ENCODE measurements at regions not wholly inside any gene's neighbourhood (a gene's known extent, or its start where the extent isn't known, plus 50 kb on each side); places are given as distances from the start of the nearest gene placed in this dataset.

GRCh38 chr4:127482049-127482448, 150.7 kb upstream of the INTU start:
- Histone ChIP-seq H3F3A (ENCODE audit: insufficient read depth, low read length) (no peaks in the 10 kb centered on the region), H3K9ac (ENCODE audit: low read length) (no peak overlapping the region), H3K27me3 (replicated peaks; ENCODE audit: insufficient read depth, low read length) (no peaks in the 10 kb centered on the region), H3K36me3 (replicated peaks; ENCODE audit: insufficient read depth, low read length) (no peaks in the 10 kb centered on the region), H3K4me3 (ENCODE audit: low read length) (no peak overlapping the region), H2AFZ (ENCODE audit: low read length) (no peak overlapping the region), H3K27ac (ENCODE audit: low read length) (no peak overlapping the region), H3K4me2 (ENCODE audit: low read depth, low read length) (no peak overlapping the region), H3K9me2 (replicated peaks; ENCODE audit: insufficient read depth, low read length) (no peaks in the 10 kb centered on the region; the same call in 1 of the 2 replicates), H3K4me1 (ENCODE audit: low read length) (no peaks in the 10 kb centered on the region), H4K20me1 (ENCODE audit: insufficient read depth, low read length) (no peaks in the 10 kb centered on the region), H3K79me2 (ENCODE audit: low read length) (no peaks in the 10 kb centered on the region), H3K9me3 (replicated peaks; ENCODE audit: insufficient read depth, low read length) (no peaks in the 10 kb centered on the region)
- DNase-seq, result no peak
- TF ChIP-seq EZH2phosphoT487 (IDR thresholded peaks at IDR 0.05; ENCODE audit: low read length), result no peak
- TF ChIP-seq CTCF (IDR thresholded peaks at IDR 0.05; ENCODE audit: low read length), result no peak
- TF ChIP-seq EZH2 (optimal IDR thresholded peaks at IDR 0.05; ENCODE audit: low read depth, low read length), result no peak

GRCh38 chr4:127484117-127484516, 148.6 kb upstream of the INTU start:
- TF ChIP-seq EZH2phosphoT487 (IDR thresholded peaks at IDR 0.05; ENCODE audit: low read length) (no peak), CTCF (IDR thresholded peaks at IDR 0.05; ENCODE audit: low read length) (no peak), EZH2 (optimal IDR thresholded peaks at IDR 0.05; ENCODE audit: low read depth, low read length) (no peak)
- Histone ChIP-seq H2AFZ (ENCODE audit: low read length) (no peak overlapping the region), H3K9ac (ENCODE audit: low read length) (no peak overlapping the region), H3K4me3 (ENCODE audit: low read length) (no peak overlapping the region), H3K27ac (ENCODE audit: low read length) (no peak overlapping the region), H3K27me3 (replicated peaks; ENCODE audit: insufficient read depth, low read length) (no peaks in the 10 kb centered on the region), H3K9me2 (replicated peaks; ENCODE audit: insufficient read depth, low read length) (no peaks in the 10 kb centered on the region; the same call in 1 of the 2 replicates), H3F3A (ENCODE audit: insufficient read depth, low read length) (no peaks in the 10 kb centered on the region), H3K9me3 (replicated peaks; ENCODE audit: insufficient read depth, low read length) (no peaks in the 10 kb centered on the region), H3K4me2 (ENCODE audit: low read depth, low read length) (no peak overlapping the region), H3K4me1 (ENCODE audit: low read length) (no peaks in the 10 kb centered on the region), H3K36me3 (replicated peaks; ENCODE audit: insufficient read depth, low read length) (no peaks in the 10 kb centered on the region), H3K79me2 (ENCODE audit: low read length) (no peaks in the 10 kb centered on the region), H4K20me1 (ENCODE audit: insufficient read depth, low read length) (no peaks in the 10 kb centered on the region)
- DNase-seq, result no peak

- no peaks in the 10 kb centered on the region for H3F3A ChIP-seq (ENCODE audit: insufficient read depth, low read length)
- TF ChIP-seq CTCF (IDR thresholded peaks at IDR 0.05; ENCODE audit: low read length) (no peak), EZH2phosphoT487 (IDR thresholded peaks at IDR 0.05; ENCODE audit: low read length) (no peak), EZH2 (optimal IDR thresholded peaks at IDR 0.05; ENCODE audit: low read depth, low read length) (no peak)
- no peaks in the 10 kb centered on the region for H3K9me3 ChIP-seq (replicated peaks; ENCODE audit: insufficient read depth, low read length)
- no peak overlapping the region for H3K4me3 ChIP-seq (ENCODE audit: low read length)
- no peaks in the 10 kb centered on the region; the same call in 1 of the 2 replicates for H3K9me2 ChIP-seq (replicated peaks; ENCODE audit: insufficient read depth, low read length)
- no peaks in the 10 kb centered on the region for H3K4me1 ChIP-seq (ENCODE audit: low read length)
- no peaks in the 10 kb centered on the region for H3K79me2 ChIP-seq (ENCODE audit: low read length)
- no peak overlapping the region for H3K27ac ChIP-seq (ENCODE audit: low read length)
- DNase-seq, result no peak
- no peaks in the 10 kb centered on the region for H4K20me1 ChIP-seq (ENCODE audit: insufficient read depth, low read length)
- H3K9ac ChIP-seq (ENCODE audit: low read length), result no peak overlapping the region
- no peak overlapping the region for H3K4me2 ChIP-seq (ENCODE audit: low read depth, low read length)
- H2AFZ ChIP-seq (ENCODE audit: low read length), result no peak overlapping the region
- H3K36me3 ChIP-seq (replicated peaks; ENCODE audit: insufficient read depth, low read length), result no peaks in the 10 kb centered on the region
- H3K27me3 ChIP-seq (replicated peaks; ENCODE audit: insufficient read depth, low read length), result no peaks in the 10 kb centered on the region
Measured at GRCh38 chr4:127486248-127486647, 146.5 kb upstream of the INTU start.
